DOHH2 (cell line): ENCODE measurements at regions not wholly inside any gene's neighbourhood (a gene's known extent, or its start where the extent isn't known, plus 50 kb on each side); places are given as distances from the start of the nearest gene placed in this dataset.

Experiments used
- EZH2phosphoT487 ChIP-seq: fragments of 200-600 bp; sonication (generic); IDR thresholded peaks from 2 replicates; pipeline ENCODE4 v1.6.1; 2017; ENCODE audit warnings: borderline replicate concordance, mild to moderate bottlenecking, antibody characterized with exemption, low read length, moderate library complexity, mixed read lengths
- TF ChIP-seq, protein P1 (sequence below): fragments of 200-600 bp; sonication (generic); IDR thresholded peaks from one replicate; pipeline ENCODE4 v1.5.1; 2014; ENCODE audit warnings: antibody characterized with exemption, mild to moderate bottlenecking, low read depth, low read length; ENCODE audit not compliant: poor library complexity, severe bottlenecking

DNA sequence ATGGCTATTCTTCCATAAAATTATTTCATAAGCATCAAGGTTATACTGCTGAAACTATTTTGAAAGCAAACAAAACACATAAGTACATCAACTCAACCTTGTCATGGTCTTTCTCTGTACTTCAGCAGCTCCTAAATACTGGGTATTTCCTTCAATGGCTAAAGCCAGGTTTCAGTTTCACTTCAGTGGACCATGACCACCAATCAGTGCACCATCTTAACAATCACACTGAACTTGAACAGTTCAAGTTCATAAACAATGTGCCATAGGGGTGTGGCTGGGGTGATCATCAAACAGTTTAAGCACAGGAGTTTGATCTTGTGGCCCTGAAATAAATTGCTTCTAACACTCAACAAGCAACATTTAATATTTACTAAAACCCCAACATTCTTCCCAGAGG, 124.1 kb upstream of the FIGN start:
- TF ChIP-seq, protein P1, sequence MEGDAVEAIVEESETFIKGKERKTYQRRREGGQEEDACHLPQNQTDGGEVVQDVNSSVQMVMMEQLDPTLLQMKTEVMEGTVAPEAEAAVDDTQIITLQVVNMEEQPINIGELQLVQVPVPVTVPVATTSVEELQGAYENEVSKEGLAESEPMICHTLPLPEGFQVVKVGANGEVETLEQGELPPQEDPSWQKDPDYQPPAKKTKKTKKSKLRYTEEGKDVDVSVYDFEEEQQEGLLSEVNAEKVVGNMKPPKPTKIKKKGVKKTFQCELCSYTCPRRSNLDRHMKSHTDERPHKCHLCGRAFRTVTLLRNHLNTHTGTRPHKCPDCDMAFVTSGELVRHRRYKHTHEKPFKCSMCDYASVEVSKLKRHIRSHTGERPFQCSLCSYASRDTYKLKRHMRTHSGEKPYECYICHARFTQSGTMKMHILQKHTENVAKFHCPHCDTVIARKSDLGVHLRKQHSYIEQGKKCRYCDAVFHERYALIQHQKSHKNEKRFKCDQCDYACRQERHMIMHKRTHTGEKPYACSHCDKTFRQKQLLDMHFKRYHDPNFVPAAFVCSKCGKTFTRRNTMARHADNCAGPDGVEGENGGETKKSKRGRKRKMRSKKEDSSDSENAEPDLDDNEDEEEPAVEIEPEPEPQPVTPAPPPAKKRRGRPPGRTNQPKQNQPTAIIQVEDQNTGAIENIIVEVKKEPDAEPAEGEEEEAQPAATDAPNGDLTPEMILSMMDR = no peak
- no peak for TF ChIP-seq EZH2phosphoT487
